Mammary epithelial cell (primary cell): ENCODE measurements at regions not wholly inside any gene's neighbourhood (a gene's known extent, or its start where the extent isn't known, plus 50 kb on each side); places are given as distances from the start of the nearest gene placed in this dataset.

Experiments
- EZH2 ChIP-seq: IDR thresholded peaks from 2 replicates; pipeline ENCODE4 v1.6.1; 2012; ENCODE audit warnings: low read length, inconsistent platforms, borderline replicate concordance
- TF ChIP-seq, protein P1 (sequence below), 2 donors: IDR thresholded peaks in 1 of 2; conservative IDR thresholded peaks in 1 of 2; 2 replicates each; pipeline ENCODE4 v1.5.1; 2011 to 2012; ENCODE audit warnings: inconsistent platforms in 2 of 2, low read length in 2 of 2, mild to moderate bottlenecking in 2 of 2, control low read depth in 1 of 2, low read depth in 1 of 2; ENCODE audit not compliant: insufficient read depth in 1 of 2; ENCODE audit errors: extremely low read depth in 1 of 2

DNA sequence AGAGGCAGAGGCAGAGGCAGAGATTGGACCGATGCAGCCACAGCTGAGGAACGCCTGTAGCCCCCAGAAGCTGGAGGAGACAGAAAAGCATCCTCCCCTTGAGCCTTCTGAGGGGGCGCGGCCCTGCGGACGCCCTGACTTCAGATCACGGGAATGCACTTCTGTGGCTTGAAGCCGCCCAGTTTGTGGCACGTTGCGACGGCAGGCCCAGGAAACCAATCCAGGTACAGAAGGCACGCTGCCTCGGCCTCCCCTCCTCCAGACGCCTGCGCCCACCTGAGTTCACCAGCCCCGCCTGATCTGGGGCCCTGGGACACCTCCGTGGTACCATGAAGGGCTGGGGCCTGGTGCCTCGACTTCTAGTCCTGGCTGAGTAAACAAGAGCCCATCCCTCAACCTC lies 82.0 kb downstream of the NCOR2 start:
- TF ChIP-seq, protein P1, sequence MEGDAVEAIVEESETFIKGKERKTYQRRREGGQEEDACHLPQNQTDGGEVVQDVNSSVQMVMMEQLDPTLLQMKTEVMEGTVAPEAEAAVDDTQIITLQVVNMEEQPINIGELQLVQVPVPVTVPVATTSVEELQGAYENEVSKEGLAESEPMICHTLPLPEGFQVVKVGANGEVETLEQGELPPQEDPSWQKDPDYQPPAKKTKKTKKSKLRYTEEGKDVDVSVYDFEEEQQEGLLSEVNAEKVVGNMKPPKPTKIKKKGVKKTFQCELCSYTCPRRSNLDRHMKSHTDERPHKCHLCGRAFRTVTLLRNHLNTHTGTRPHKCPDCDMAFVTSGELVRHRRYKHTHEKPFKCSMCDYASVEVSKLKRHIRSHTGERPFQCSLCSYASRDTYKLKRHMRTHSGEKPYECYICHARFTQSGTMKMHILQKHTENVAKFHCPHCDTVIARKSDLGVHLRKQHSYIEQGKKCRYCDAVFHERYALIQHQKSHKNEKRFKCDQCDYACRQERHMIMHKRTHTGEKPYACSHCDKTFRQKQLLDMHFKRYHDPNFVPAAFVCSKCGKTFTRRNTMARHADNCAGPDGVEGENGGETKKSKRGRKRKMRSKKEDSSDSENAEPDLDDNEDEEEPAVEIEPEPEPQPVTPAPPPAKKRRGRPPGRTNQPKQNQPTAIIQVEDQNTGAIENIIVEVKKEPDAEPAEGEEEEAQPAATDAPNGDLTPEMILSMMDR (conservative IDR thresholded peaks at IDR 0.05 in 1 of 2, IDR thresholded peaks at IDR 0.05 in 1 of 2; ENCODE audit: extremely low read depth in 1 of 2, insufficient read depth in 1 of 2, low read depth in 1 of 2, low read length in 2 of 2), result no peak
- TF ChIP-seq EZH2, result no peak
